HepG2 (cell line): ENCODE measurements at regions not wholly inside any gene's neighbourhood (a gene's known extent, or its start where the extent isn't known, plus 50 kb on each side); places are given as distances from the start of the nearest gene placed in this dataset.

ENCODE experiments used
- SMAD3 ChIP-seq: sonication (generic); formaldehyde crosslinking; IDR thresholded peaks from 2 replicates; pipeline ENCODE4 v1.4.0; 2020; ENCODE audit warnings: missing genetic modification reagents
- TEAD2 ChIP-seq: sonication (generic); formaldehyde crosslinking; IDR thresholded peaks from 2 replicates; pipeline ENCODE4 v1.9.0; 2021; ENCODE audit warnings: missing genetic modification reagents
- TF ChIP-seq, protein P1 (sequence below): sonication (generic); formaldehyde crosslinking; IDR thresholded peaks from 2 replicates; pipeline ENCODE4 v1.5.0; 2020; ENCODE audit warnings: mild to moderate bottlenecking, missing genetic modification reagents, moderate library complexity
- TF ChIP-seq, protein P2 (sequence below), 2 experiments: sonication (generic) in 1 of 2; formaldehyde crosslinking in 1 of 2; IDR thresholded peaks; 2 replicates each; pipeline versions ENCODE4 v1.4.0 to v1.6.1; 2018 to 2020; ENCODE audit warnings: missing genetic modification reagents in 2 of 2, borderline replicate concordance in 1 of 2, low read depth in 1 of 2, mild to moderate bottlenecking in 1 of 2, missing biosample characterization in 1 of 2
- TF ChIP-seq, protein P3 (sequence below): sonication (generic); formaldehyde crosslinking; IDR thresholded peaks from 2 replicates; pipeline ENCODE4 v1.4.0; 2020; ENCODE audit warnings: missing genetic modification reagents

DNA sequence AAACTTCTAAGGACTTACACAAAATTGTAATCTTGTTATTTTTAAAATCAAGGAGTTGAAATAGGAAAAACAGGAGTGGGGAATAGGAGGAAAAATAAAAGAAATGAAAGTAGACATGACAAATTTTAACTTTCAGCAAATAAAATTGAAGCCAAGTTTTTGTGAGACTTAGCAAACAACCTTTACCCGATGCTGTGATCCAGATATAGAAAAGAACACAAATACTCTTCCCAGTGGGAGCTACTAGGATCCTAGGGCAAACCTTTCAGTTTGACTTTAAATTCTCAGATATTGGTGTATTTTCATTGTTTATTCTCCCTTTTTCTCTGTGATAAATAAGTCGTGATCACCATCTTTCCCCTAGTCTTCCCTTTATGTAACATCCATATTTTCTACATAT, 968.7 kb upstream of the CITED2 start:
- TF ChIP-seq SMAD3 (CRISPR knock-in tag) (no peak), TEAD2 (CRISPR knock-in tag) (no peak)
- TF ChIP-seq, protein P1, sequence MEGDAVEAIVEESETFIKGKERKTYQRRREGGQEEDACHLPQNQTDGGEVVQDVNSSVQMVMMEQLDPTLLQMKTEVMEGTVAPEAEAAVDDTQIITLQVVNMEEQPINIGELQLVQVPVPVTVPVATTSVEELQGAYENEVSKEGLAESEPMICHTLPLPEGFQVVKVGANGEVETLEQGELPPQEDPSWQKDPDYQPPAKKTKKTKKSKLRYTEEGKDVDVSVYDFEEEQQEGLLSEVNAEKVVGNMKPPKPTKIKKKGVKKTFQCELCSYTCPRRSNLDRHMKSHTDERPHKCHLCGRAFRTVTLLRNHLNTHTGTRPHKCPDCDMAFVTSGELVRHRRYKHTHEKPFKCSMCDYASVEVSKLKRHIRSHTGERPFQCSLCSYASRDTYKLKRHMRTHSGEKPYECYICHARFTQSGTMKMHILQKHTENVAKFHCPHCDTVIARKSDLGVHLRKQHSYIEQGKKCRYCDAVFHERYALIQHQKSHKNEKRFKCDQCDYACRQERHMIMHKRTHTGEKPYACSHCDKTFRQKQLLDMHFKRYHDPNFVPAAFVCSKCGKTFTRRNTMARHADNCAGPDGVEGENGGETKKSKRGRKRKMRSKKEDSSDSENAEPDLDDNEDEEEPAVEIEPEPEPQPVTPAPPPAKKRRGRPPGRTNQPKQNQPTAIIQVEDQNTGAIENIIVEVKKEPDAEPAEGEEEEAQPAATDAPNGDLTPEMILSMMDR (CRISPR knock-in tag) = no peak
- TF ChIP-seq, protein P2, sequence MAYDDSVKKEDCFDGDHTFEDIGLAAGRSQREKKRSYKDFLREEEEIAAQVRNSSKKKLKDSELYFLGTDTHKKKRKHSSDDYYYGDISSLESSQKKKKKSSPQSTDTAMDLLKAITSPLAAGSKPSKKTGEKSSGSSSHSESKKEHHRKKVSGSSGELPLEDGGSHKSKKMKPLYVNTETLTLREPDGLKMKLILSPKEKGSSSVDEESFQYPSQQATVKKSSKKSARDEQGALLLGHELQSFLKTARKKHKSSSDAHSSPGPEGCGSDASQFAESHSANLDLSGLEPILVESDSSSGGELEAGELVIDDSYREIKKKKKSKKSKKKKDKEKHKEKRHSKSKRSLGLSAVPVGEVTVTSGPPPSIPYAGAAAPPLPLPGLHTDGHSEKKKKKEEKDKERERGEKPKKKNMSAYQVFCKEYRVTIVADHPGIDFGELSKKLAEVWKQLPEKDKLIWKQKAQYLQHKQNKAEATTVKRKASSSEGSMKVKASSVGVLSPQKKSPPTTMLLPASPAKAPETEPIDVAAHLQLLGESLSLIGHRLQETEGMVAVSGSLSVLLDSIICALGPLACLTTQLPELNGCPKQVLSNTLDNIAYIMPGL (CRISPR knock-in tag; IDR thresholded peaks at IDR 0.05; ENCODE audit: borderline replicate concordance in 1 of 2, low read depth in 1 of 2) = no peak
- TF ChIP-seq, protein P3, sequence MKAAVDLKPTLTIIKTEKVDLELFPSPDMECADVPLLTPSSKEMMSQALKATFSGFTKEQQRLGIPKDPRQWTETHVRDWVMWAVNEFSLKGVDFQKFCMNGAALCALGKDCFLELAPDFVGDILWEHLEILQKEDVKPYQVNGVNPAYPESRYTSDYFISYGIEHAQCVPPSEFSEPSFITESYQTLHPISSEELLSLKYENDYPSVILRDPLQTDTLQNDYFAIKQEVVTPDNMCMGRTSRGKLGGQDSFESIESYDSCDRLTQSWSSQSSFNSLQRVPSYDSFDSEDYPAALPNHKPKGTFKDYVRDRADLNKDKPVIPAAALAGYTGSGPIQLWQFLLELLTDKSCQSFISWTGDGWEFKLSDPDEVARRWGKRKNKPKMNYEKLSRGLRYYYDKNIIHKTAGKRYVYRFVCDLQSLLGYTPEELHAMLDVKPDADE = no peak
